ENCODE measurements at regions not wholly inside any gene's neighbourhood (a gene's known extent, or its start where the extent isn't known, plus 50 kb on each side); places are given as distances from the start of the nearest gene placed in this dataset.

DNA sequence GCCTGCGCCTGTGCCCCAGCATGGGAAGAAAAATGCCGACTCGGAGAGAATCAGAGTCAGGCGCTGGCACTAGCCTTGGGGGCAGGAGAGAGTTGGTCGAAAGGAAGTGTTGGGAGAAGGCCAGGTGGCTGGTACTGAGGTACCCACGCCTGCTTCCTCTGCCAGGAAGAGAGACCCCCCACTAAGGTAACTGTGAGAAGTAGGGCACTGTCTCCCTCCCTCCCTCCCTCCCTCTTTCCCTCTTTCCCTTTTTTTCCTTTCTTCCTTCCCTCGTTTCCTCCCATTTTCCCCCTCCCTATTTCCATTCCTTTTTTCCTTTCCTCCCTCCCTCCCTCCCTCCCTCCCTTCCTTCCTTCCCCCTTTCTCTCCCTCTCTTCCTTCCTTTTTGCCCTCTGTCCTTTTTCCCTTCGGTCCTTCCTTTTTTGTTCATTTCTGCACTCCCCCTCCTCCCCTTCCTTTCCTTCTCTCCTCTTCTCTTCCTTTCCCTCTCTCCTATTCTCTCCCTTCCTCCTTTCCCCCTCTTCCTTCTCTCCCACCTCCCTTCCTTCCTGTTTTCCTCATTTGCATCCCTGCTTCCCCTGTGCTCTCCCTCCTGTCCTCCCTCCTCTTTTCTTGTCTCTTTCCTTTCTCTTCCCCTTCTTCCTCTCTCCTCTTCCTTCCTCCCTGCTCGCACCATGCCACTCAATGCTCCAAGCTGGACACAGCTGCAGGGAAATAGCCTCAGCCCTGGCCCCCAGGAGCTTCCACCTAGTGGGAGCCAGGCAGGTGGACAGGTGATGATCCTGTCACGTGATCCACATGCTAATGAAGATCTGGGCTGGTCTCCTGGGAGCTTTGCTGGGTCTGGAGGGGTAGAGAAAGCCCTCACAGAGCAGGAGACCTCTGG lies 148.0 kb downstream of the DHX35 start:
- H2AFZ ChIP-seq (ENCODE audit: low read depth, low read length) = no peak overlapping the region
- H3K4me3 ChIP-seq (ENCODE audit: low read length) = no peak overlapping the region
- H4K20me1 ChIP-seq (ENCODE audit: insufficient read depth, low read length) = no peaks in the 10 kb centered on the region
- peaks cover 66% of the 10 kb centered on the region for H3K27me3 ChIP-seq (ENCODE audit: low read depth, low read length)
- H3K36me3 ChIP-seq (replicated peaks; ENCODE audit: low read depth, low read length) = no peaks in the 10 kb centered on the region
- 0 out of 2 replicates have a peak, but pooled peaks cover 5% of the 10 kb centered on the region for H3K4me1 ChIP-seq (ENCODE audit: low read length)
- H3K9me3 ChIP-seq (ENCODE audit: insufficient read depth, low read length) = no peaks in the 10 kb centered on the region
- no peaks in the 10 kb centered on the region for H3K79me2 ChIP-seq (ENCODE audit: low read length)
- TF ChIP-seq EZH2phosphoT487 (IDR thresholded peaks at IDR 0.05; ENCODE audit: low read depth) (no peak), CTCF (IDR thresholded peaks at IDR 0.05; ENCODE audit: low read depth, low read length) (no peak)
- no peak overlapping the region for H3K9ac ChIP-seq (ENCODE audit: low read length)
- no peak overlapping the region for H3K4me2 ChIP-seq (ENCODE audit: low read length)
- H3K27ac ChIP-seq (ENCODE audit: low read length) = no peak overlapping the region

DNA sequence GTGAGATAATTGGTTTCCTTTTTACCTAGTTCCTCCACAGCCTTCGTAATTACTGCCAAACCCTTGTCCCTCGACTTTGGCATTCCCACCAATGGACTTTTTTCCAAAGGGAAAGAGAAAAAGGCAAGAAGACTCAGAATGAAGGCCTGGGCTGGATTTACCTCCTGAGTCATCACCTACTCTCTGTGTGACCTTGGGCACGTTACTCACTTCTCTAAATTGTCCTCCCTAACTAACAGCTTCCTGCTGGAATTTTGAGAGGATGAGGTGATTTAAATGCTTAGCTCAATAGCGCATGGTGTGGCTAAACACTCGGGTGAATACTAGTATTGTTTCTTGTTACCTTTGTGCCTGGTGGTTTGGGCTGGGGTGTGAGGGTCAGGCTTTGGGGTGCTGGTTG lies 146.6 kb downstream of the DHX35 start:
- H3K4me2 ChIP-seq (ENCODE audit: low read length) = no peak overlapping the region
- no peaks in the 10 kb centered on the region for H3K9me3 ChIP-seq (ENCODE audit: insufficient read depth, low read length)
- no peak overlapping the region for H3K27ac ChIP-seq (ENCODE audit: low read length)
- no peaks in the 10 kb centered on the region for H3K79me2 ChIP-seq (ENCODE audit: low read length)
- 0 out of 2 replicates have a peak, but pooled peaks cover 5% of the 10 kb centered on the region for H3K4me1 ChIP-seq (ENCODE audit: low read length)
- no peaks in the 10 kb centered on the region for H3K36me3 ChIP-seq (replicated peaks; ENCODE audit: low read depth, low read length)
- H3K9ac ChIP-seq (ENCODE audit: low read length) = no peak overlapping the region
- H2AFZ ChIP-seq (ENCODE audit: low read depth, low read length) = no peak overlapping the region
- no peaks in the 10 kb centered on the region for H4K20me1 ChIP-seq (ENCODE audit: insufficient read depth, low read length)
- peaks cover 75% of the 10 kb centered on the region for H3K27me3 ChIP-seq (ENCODE audit: low read depth, low read length)
- TF ChIP-seq CTCF (IDR thresholded peaks at IDR 0.05; ENCODE audit: low read depth, low read length) (no peak), EZH2phosphoT487 (IDR thresholded peaks at IDR 0.05; ENCODE audit: low read depth) (no peak)
- no peak overlapping the region for H3K4me3 ChIP-seq (ENCODE audit: low read length)

- no peaks in the 10 kb centered on the region for H3K79me2 ChIP-seq (ENCODE audit: low read length)
- H3K4me2 ChIP-seq (ENCODE audit: low read length) = no peak overlapping the region
- H3K4me3 ChIP-seq (ENCODE audit: low read length) = no peak overlapping the region
- no peak overlapping the region for H3K9ac ChIP-seq (ENCODE audit: low read length)
- H3K36me3 ChIP-seq (replicated peaks; ENCODE audit: low read depth, low read length) = no peaks in the 10 kb centered on the region
- no peak overlapping the region for H3K27ac ChIP-seq (ENCODE audit: low read length)
- H3K9me3 ChIP-seq (ENCODE audit: insufficient read depth, low read length) = no peaks in the 10 kb centered on the region
- peaks cover 74% of the 10 kb centered on the region for H3K27me3 ChIP-seq (ENCODE audit: low read depth, low read length)
- no peaks in the 10 kb centered on the region for H4K20me1 ChIP-seq (ENCODE audit: insufficient read depth, low read length)
- no peak overlapping the region for H2AFZ ChIP-seq (ENCODE audit: low read depth, low read length)
- H3K4me1 ChIP-seq (ENCODE audit: low read length) = 0 out of 2 replicates have a peak, but pooled peaks cover 5% of the 10 kb centered on the region
- TF ChIP-seq CTCF (IDR thresholded peaks at IDR 0.05; ENCODE audit: low read depth, low read length) (no peak), EZH2phosphoT487 (IDR thresholded peaks at IDR 0.05; ENCODE audit: low read depth) (no peak)
Observed at GRCh38 chr20:39107741-39108140, 145.6 kb downstream of the DHX35 start.

DNA sequence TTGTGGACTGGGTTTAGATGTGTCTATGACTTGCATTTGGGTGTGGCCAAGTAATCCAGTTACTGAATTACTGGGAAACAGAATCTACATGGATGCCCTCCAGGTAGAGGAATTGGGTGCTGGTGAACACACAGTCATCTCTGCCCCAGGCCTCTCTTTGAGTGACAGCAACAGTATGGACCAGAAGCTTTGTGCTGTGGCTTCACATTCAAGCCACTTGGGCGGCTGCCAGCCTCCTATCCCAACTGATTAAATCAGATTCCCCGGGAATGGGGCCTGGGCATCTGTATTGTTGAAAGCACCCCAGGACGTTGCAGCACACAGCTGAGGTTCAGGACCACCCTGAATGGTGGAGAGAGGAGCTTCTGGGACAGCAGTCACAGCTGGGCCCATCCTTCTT lies 144.6 kb downstream of the DHX35 start:
- Histone ChIP-seq H3K4me3 (ENCODE audit: low read length) (no peak overlapping the region), H3K79me2 (ENCODE audit: low read length) (no peaks in the 10 kb centered on the region), H3K9me3 (ENCODE audit: insufficient read depth, low read length) (no peaks in the 10 kb centered on the region), H4K20me1 (ENCODE audit: insufficient read depth, low read length) (no peaks in the 10 kb centered on the region), H2AFZ (ENCODE audit: low read depth, low read length) (no peak overlapping the region), H3K9ac (ENCODE audit: low read length) (no peak overlapping the region), H3K36me3 (replicated peaks; ENCODE audit: low read depth, low read length) (no peaks in the 10 kb centered on the region), H3K27ac (ENCODE audit: low read length) (no peak overlapping the region), H3K4me2 (ENCODE audit: low read length) (no peak overlapping the region), H3K4me1 (ENCODE audit: low read length) (0 out of 2 replicates have a peak, but pooled peaks cover 1% of the 10 kb centered on the region), H3K27me3 (ENCODE audit: low read depth, low read length) (peaks cover 79% of the 10 kb centered on the region)
- TF ChIP-seq CTCF (IDR thresholded peaks at IDR 0.05; ENCODE audit: low read depth, low read length) (no peak), EZH2phosphoT487 (IDR thresholded peaks at IDR 0.05; ENCODE audit: low read depth) (no peak)
